ENCODE measurements at regions not wholly inside any gene's neighbourhood (a gene's known extent, or its start where the extent isn't known, plus 50 kb on each side); places are given as distances from the start of the nearest gene placed in this dataset.

GRCh38 chrX:5250106-5250505, 978.6 kb downstream of the NLGN4X start:
- no peak for TF ChIP-seq CTCF (optimal IDR thresholded peaks at IDR 0.05 in 1 of 3, IDR thresholded peaks at IDR 0.05 in 1 of 3, conservative IDR thresholded peaks at IDR 0.05 in 1 of 3; ENCODE audit: extremely low read depth in 1 of 3, insufficient read depth in 2 of 3, low read length in 3 of 3)
- no peak for TF ChIP-seq EZH2 (IDR thresholded peaks at IDR 0.05; ENCODE audit: low read length)
